DOHH2 (cell line): ENCODE measurements at regions not wholly inside any gene's neighbourhood (a gene's known extent, or its start where the extent isn't known, plus 50 kb on each side); places are given as distances from the start of the nearest gene placed in this dataset.

Experiments used
- H3F3A ChIP-seq: fragments of 200-600 bp; sonication (generic), shearing (Covaris generic); 2 replicates; pipeline ENCODE4 v1.6.0; 2016; ENCODE audit warnings: antibody characterized with exemption, mild to moderate bottlenecking; ENCODE audit not compliant: control insufficient read depth, insufficient read depth
- H3K27ac ChIP-seq: fragments of 200-600 bp; sonication (generic); 2 replicates; pipeline ENCODE4 v1.5.1; 2014; ENCODE audit warnings: low read depth, mild to moderate bottlenecking, low read length, moderate library complexity
- H3K27me3 ChIP-seq: fragments of 200-600 bp; sonication (generic); 2 replicates; pipeline ENCODE4 v1.6.1; 2014; ENCODE audit warnings: mild to moderate bottlenecking, low read length, mixed read lengths; ENCODE audit not compliant: control insufficient read depth
- H3K36me3 ChIP-seq: fragments of 200-600 bp; sonication (generic); 2 replicates; pipeline ENCODE4 v1.6.1; 2014; ENCODE audit warnings: mild to moderate bottlenecking, low read length, moderate library complexity, mixed read lengths; ENCODE audit not compliant: control insufficient read depth
- H3K4me1 ChIP-seq: fragments of 200-600 bp; sonication (generic); 2 replicates; pipeline ENCODE4 v1.6.1; 2014; ENCODE audit warnings: mild to moderate bottlenecking, low read length, mixed read lengths; ENCODE audit not compliant: control insufficient read depth
- H3K4me2 ChIP-seq: fragments of 200-600 bp; sonication (generic); 2 replicates; pipeline ENCODE4 v1.6.0; 2014; ENCODE audit warnings: mild to moderate bottlenecking, low read length, moderate library complexity
- H3K4me3 ChIP-seq: fragments of 200-600 bp; sonication (generic); 2 replicates; pipeline ENCODE4 v1.5.1; 2014; ENCODE audit warnings: mild to moderate bottlenecking, low read length, mixed read lengths
- H3K79me2 ChIP-seq: fragments of 200-600 bp; sonication (generic); 2 replicates; pipeline ENCODE4 v1.6.1; 2014; ENCODE audit warnings: mild to moderate bottlenecking, low read length, mixed read lengths; ENCODE audit not compliant: control insufficient read depth
- H3K9me2 ChIP-seq: fragments of 200-600 bp; sonication (generic); replicated peaks from 2 replicates; pipeline ENCODE4 v1.6.1; 2014; ENCODE audit warnings: mild to moderate bottlenecking, low read length, mixed read lengths; ENCODE audit not compliant: control insufficient read depth
- H3K9me3 ChIP-seq: fragments of 200-600 bp; sonication (generic); 2 replicates; pipeline ENCODE4 v1.6.1; 2014; ENCODE audit warnings: antibody characterized with exemption, low read length, mixed read lengths; ENCODE audit not compliant: control insufficient read depth, insufficient read depth
- H4K20me1 ChIP-seq: fragments of 200-600 bp; sonication (generic); 2 replicates; pipeline ENCODE4 v1.6.0; 2014; ENCODE audit warnings: low read depth, mild to moderate bottlenecking, antibody characterized with exemption, low read length, moderate library complexity; ENCODE audit not compliant: control insufficient read depth, insufficient read depth
- EZH2phosphoT487 ChIP-seq: fragments of 200-600 bp; sonication (generic); IDR thresholded peaks from 2 replicates; pipeline ENCODE4 v1.6.1; 2017; ENCODE audit warnings: borderline replicate concordance, mild to moderate bottlenecking, antibody characterized with exemption, low read length, moderate library complexity, mixed read lengths
- TF ChIP-seq, protein P1 (sequence below): fragments of 200-600 bp; sonication (generic); IDR thresholded peaks from one replicate; pipeline ENCODE4 v1.5.1; 2014; ENCODE audit warnings: antibody characterized with exemption, mild to moderate bottlenecking, low read depth, low read length; ENCODE audit not compliant: poor library complexity, severe bottlenecking

DNA sequence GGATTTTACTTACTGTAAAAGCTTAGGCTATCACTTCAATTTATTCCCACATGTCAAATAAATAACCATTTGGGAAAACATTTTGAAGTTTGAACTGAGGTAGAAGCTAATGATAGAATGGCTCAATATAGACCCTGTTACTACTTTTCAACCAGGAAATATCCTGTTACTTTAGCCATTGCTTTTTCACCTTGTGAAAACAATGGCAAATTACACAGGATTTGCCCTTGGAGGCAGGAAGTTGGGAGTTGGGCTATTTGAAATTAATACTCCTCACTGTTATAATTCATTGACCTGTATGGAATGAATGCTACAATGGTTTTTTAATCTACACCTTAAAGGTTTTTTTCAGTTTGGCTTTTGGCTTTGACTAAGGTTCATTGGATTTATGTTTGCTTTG is 98.1 kb upstream of the UBE2E2 start:
- no peaks in the 10 kb centered on the region for H3K36me3 ChIP-seq
- no peaks in the 10 kb centered on the region for H3K27me3 ChIP-seq

DNA sequence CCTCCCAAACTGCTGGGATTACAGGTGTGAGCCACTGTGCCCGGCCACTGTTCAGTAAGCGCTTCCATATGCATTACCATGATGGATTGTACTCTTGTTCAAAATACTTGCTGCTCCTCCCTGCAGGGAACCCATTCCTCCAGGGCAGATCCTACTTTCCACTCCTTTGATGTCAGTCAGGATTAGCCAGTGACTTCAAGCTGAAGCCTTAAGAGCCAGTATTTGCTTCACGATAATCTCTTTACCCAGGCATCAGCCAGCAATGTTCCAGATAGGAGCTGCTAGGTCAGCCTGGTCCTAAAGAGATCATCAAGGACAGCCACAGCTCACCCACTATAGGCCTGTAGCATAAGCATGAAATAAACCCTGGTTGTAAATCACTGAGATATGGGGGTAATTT is 96.5 kb upstream of the UBE2E2 start:
- H3K4me1 ChIP-seq: no peaks in the 10 kb centered on the region
- H3K27ac ChIP-seq: no peak overlapping the region
- H3K36me3 ChIP-seq: no peaks in the 10 kb centered on the region
- no peak overlapping the region for H3K4me2 ChIP-seq
- TF ChIP-seq EZH2phosphoT487: no peak
- TF ChIP-seq, protein P1, sequence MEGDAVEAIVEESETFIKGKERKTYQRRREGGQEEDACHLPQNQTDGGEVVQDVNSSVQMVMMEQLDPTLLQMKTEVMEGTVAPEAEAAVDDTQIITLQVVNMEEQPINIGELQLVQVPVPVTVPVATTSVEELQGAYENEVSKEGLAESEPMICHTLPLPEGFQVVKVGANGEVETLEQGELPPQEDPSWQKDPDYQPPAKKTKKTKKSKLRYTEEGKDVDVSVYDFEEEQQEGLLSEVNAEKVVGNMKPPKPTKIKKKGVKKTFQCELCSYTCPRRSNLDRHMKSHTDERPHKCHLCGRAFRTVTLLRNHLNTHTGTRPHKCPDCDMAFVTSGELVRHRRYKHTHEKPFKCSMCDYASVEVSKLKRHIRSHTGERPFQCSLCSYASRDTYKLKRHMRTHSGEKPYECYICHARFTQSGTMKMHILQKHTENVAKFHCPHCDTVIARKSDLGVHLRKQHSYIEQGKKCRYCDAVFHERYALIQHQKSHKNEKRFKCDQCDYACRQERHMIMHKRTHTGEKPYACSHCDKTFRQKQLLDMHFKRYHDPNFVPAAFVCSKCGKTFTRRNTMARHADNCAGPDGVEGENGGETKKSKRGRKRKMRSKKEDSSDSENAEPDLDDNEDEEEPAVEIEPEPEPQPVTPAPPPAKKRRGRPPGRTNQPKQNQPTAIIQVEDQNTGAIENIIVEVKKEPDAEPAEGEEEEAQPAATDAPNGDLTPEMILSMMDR: no peak
- H3K9me3 ChIP-seq: no peaks in the 10 kb centered on the region
- H3K79me2 ChIP-seq: no peaks in the 10 kb centered on the region
- no peaks in the 10 kb centered on the region for H3K27me3 ChIP-seq
- no peak overlapping the region for H3K4me3 ChIP-seq
- no peaks in the 10 kb centered on the region for H3K9me2 ChIP-seq
- no peaks in the 10 kb centered on the region for H4K20me1 ChIP-seq
- no peaks in the 10 kb centered on the region for H3F3A ChIP-seq

More for the DNA sequence above, 98.1 kb upstream of the UBE2E2 start:
- TF ChIP-seq, protein P1: no peak
- no peak for TF ChIP-seq EZH2phosphoT487
- no peaks in the 10 kb centered on the region for H4K20me1 ChIP-seq
- no peak overlapping the region for H3K4me2 ChIP-seq
- no peak overlapping the region for H3K27ac ChIP-seq
- no peaks in the 10 kb centered on the region for H3F3A ChIP-seq
- no peaks in the 10 kb centered on the region for H3K9me2 ChIP-seq
- no peaks in the 10 kb centered on the region for H3K9me3 ChIP-seq
- no peaks in the 10 kb centered on the region for H3K4me1 ChIP-seq
- no peaks in the 10 kb centered on the region for H3K79me2 ChIP-seq
- no peak overlapping the region for H3K4me3 ChIP-seq

DNA sequence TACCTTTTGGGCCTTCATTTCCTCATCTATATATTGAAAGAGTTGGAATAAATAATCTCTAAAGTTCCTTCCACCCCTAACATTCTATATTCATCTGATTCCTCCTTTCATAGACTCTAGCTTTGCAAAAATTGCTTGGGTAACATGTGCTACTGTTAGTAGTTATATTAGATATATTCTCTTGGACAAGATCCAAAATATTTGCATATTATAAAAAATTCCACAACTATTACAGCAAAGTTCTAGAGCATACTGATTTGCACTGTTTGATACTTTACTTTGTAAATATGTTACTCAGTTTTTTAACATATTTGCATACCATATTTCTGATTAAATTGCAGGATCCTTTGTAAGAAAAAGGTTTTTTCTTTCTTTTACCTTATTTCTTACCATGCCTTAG is 95.9 kb upstream of the UBE2E2 start:
- Histone ChIP-seq H3K4me2 (no peak overlapping the region), H3K9me2 (no peaks in the 10 kb centered on the region), H3K27ac (no peak overlapping the region), H3K27me3 (no peaks in the 10 kb centered on the region), H3K36me3 (no peaks in the 10 kb centered on the region), H3F3A (no peaks in the 10 kb centered on the region), H3K4me3 (no peak overlapping the region), H3K9me3 (no peaks in the 10 kb centered on the region), H3K79me2 (no peaks in the 10 kb centered on the region), H4K20me1 (no peaks in the 10 kb centered on the region), H3K4me1 (no peaks in the 10 kb centered on the region)
- TF ChIP-seq EZH2phosphoT487: no peak
- TF ChIP-seq, protein P1: no peak
